Epithelial cell of proximal tubule (primary cell): ENCODE measurements at regions not wholly inside any gene's neighbourhood (a gene's known extent, or its start where the extent isn't known, plus 50 kb on each side); places are given as distances from the start of the nearest gene placed in this dataset.

ENCODE experiments used
- DNase-seq: peaks from one replicate; pipeline ENCODE4 v3.0.0-alpha.2; 2011; ENCODE audit warnings: low read depth
- H3K4me3 ChIP-seq: 2 replicates; pipeline ENCODE4 v1.5.1; 2011; ENCODE audit warnings: low read depth, mild to moderate bottlenecking, low read length
- TF ChIP-seq, protein P1 (sequence below): conservative IDR thresholded peaks from 2 replicates; pipeline ENCODE4 v1.5.1; 2012; ENCODE audit warnings: low read depth, mild to moderate bottlenecking, low read length

DNA sequence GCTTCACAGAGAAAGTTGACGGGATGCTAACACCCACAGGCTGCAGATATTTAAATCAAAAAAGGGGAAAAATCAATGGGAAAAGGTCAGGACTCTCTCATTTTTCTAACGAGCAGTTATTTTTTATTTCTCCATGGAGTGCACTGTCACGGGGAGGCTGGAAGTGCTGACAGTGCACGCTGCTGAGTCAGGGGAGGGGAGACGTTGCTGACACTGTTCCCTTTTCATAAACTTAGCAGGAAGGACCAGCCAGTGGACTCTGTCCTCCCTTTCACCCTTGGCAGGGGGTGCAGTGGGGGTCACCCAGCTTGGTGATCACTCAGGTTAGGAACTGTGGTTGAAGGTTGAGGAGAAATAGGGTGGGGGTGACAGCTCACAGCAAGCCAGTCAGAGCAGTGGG is 65.6 kb upstream of the FUT8 start:
- no peak for DNase-seq
- no peak overlapping the region for H3K4me3 ChIP-seq
- TF ChIP-seq, protein P1, sequence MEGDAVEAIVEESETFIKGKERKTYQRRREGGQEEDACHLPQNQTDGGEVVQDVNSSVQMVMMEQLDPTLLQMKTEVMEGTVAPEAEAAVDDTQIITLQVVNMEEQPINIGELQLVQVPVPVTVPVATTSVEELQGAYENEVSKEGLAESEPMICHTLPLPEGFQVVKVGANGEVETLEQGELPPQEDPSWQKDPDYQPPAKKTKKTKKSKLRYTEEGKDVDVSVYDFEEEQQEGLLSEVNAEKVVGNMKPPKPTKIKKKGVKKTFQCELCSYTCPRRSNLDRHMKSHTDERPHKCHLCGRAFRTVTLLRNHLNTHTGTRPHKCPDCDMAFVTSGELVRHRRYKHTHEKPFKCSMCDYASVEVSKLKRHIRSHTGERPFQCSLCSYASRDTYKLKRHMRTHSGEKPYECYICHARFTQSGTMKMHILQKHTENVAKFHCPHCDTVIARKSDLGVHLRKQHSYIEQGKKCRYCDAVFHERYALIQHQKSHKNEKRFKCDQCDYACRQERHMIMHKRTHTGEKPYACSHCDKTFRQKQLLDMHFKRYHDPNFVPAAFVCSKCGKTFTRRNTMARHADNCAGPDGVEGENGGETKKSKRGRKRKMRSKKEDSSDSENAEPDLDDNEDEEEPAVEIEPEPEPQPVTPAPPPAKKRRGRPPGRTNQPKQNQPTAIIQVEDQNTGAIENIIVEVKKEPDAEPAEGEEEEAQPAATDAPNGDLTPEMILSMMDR: no peak

DNA sequence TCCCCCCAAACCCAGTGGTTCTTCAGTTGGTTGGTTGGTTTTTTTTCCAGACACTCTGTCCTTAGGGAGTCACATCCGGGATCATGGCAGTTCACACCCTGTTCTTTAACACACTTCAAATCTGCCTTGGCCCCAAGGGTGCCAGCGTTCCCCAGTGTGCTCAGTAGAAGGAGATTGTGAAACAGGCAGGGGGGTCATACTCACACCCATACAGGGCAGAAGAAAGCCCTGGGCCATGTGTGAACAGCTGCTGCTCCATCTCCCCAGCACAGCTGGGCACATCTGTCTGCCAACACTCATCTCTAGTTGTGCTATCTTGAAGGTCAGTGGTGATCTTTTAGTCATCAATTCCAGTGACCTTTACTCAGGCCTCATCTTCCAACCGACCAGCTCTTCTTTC is 64.4 kb upstream of the FUT8 start:
- H3K4me3 ChIP-seq: no peak overlapping the region
- no peak for DNase-seq
- TF ChIP-seq, protein P1: no peak

DNA sequence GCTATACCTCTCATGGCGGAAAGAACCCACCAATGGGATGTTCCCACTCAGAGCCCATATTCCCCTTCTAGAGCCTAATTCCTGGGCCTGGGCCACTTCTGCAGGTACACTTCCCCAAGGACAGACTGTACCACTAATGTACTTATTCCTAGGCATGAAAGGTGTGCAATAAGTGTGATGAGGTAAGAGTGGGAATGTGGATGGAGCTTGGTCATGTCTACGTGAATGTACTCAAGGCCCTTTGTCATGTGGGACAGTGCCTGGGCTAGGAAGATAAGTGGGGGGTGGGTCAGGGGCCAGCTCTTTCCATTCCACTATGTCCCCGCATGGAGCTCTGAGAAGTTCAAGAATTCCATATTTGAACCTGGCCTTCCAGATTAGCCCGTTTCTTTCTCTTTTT is 63.4 kb upstream of the FUT8 start:
- DNase-seq: no peak
- H3K4me3 ChIP-seq: no peak overlapping the region
- TF ChIP-seq, protein P1: no peak

DNA sequence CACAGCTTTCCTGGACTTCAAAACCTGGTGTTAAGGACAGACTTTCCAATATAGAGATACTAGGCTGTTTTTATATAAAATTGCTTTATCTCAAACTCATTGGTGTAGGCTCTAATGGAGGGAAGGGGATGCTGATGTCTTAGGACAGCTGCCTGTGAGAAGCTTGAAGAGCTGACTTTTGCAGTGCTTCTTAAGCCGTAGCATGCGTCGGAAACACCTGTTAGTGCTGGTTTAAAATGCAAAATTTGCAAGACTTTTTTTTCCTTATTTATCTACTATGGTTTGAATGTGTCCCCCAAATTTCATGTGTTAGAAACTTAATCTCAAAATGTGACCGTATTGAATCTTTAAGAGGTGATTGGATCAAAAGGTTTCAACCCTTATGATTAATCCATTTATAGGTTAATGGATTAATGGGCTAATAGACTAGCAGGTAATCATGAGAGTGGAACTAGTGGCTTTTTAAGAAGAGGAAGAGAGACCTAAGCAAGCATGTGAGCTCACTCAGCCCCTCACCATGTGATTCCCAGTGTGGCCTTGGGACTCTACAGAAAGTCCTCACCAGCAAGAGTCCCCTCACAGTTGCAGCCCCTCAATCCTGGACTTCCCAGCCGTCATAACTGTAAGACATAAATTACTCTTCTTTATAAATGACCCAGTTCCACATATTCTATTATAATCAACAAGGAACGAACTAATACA is 60.9 kb upstream of the FUT8 start:
- DNase-seq: no peak
- TF ChIP-seq, protein P1: no peak
- no peak overlapping the region for H3K4me3 ChIP-seq

DNA sequence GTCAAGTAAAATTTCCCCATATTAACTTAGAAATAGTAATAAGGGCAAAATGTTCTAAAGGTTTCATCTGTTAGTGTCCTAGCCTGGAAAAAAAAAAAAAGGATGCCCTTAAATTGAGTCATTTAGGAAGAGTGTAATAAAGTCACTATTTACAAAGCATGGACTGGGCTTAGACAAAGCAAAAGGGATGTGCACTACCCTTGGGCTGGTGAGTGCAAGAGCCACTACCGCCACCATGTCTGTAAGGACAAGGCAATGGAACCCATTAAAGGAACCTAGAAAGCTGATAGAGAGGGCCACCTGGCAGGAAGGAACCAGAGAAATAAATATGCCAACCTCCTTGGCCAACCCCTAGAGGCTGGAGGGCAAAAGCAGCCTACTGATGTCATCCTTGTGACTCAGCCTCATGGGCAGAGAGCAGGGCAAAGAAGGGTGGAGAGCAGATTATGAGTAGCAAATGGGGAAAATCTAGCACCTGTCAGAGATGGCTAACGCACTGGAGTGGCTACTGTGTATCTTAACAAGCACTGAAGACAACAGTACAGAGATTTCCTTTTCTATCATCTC is 59.5 kb upstream of the FUT8 start:
- H3K4me3 ChIP-seq: no peak overlapping the region
- peak; percentile 54 for DNase-seq
- TF ChIP-seq, protein P1: peak; percentile 25

DNA sequence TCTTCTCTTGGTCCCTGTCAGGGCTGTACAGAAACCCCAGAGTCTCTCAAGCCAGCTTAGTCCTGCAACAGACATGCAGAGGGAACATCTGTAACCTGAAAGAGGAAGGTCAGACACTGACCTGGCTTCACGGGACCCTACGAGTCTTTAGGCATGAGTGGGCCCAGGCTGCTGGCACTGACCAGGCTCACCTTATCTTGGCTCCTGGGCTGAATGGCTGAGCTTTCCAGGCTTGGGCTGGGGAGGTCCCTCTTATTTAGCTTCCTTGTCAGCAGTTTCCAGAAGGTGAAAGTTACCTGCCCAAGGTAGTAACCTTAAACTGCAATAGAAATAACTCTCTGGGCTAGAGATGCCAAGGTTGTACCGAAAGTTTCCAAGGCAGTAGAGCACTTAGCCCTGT is 58.4 kb upstream of the FUT8 start:
- TF ChIP-seq, protein P1: no peak
- H3K4me3 ChIP-seq: no peak overlapping the region

DNA sequence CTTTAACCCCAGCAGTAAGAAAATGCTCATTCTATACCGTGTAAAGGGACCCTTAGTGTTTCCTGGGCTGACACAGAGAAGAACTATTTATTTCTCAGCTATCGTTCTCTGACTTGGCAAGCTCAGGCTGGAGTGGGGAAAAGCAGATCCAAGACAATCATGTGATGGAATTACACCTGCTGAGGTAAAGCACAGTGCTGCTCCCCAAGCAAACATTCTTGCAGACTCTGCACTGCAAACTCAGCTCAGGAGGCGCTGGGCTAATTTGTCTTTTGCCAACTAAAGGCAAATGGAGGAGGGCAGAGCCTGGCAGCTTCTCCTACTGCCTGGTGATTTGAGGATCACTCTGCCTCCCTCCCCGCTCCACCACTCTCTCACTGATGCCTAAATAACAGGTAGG is 57.8 kb upstream of the FUT8 start:
- no peak for DNase-seq
- TF ChIP-seq, protein P1: no peak
- H3K4me3 ChIP-seq: no peak overlapping the region

More for the DNA sequence above, 58.4 kb upstream of the FUT8 start:
- no peak for DNase-seq
